Brain pericyte (primary cell): ENCODE measurements at regions not wholly inside any gene's neighbourhood (a gene's known extent, or its start where the extent isn't known, plus 50 kb on each side); places are given as distances from the start of the nearest gene placed in this dataset.
"Not testable (repeated sequence)": the region's sequence is repeated elsewhere in the genome, so short reads cannot be mapped to it uniquely, and the experiment has no call there.

ENCODE experiments used
- DNase-seq: peaks from one replicate; pipeline ENCODE4 v3.0.0-alpha.2; 2012; ENCODE audit warnings: low read depth, low spot score

GRCh38 chr5:82560561-82560960, 282.4 kb upstream of the RPS23 start:
- DNase-seq, result no peak

GRCh38 chr5:82551840-82552385, 273.8 kb upstream of the RPS23 start:
- no peak for DNase-seq

- no peak for DNase-seq
Observed at GRCh38 chr5:82551192-82551591, 273.0 kb upstream of the RPS23 start.

- DNase-seq, result no peak
Observed at GRCh38 chr5:82549263-82549662, 271.1 kb upstream of the RPS23 start.

- no peak for DNase-seq
Observed at GRCh38 chr5:82544004-82544403, 265.9 kb upstream of the RPS23 start.

- DNase-seq, result no peak
Observed at GRCh38 chr5:82540301-82540700, 262.1 kb upstream of the RPS23 start.

- DNase-seq, result no peak
Observed at GRCh38 chr5:82538339-82539034, 260.3 kb upstream of the RPS23 start.

GRCh38 chr5:82537687-82538306, 259.6 kb upstream of the RPS23 start:
- DNase-seq, result no peak

- no peak for DNase-seq
Observed at GRCh38 chr5:82534986-82535385, 256.8 kb upstream of the RPS23 start.

GRCh38 chr5:82532075-82532474, 253.9 kb upstream of the RPS23 start:
- DNase-seq, result not testable (repeated sequence)

- no peak for DNase-seq
Observed at GRCh38 chr5:82526540-82526939, 248.4 kb upstream of the RPS23 start.

GRCh38 chr5:82525626-82526025, 247.5 kb upstream of the RPS23 start:
- DNase-seq, result no peak

- no peak for DNase-seq
Observed at GRCh38 chr5:82523633-82524032, 245.5 kb upstream of the RPS23 start.

- DNase-seq, result no peak
Observed at GRCh38 chr5:82522897-82523296, 244.7 kb upstream of the RPS23 start.

GRCh38 chr5:82521431-82522051, 243.4 kb upstream of the RPS23 start:
- no peak for DNase-seq

GRCh38 chr5:82519558-82519957, 241.4 kb upstream of the RPS23 start:
- DNase-seq, result no peak

GRCh38 chr5:82517544-82518075, 239.5 kb upstream of the RPS23 start:
- no peak for DNase-seq

GRCh38 chr5:82513738-82514137, 235.6 kb upstream of the RPS23 start:
- DNase-seq, result no peak

GRCh38 chr5:82512025-82512424, 233.9 kb upstream of the RPS23 start:
- DNase-seq, result no peak

- no peak for DNase-seq
Observed at GRCh38 chr5:82511134-82511533, 233.0 kb upstream of the RPS23 start.

- DNase-seq, result no peak
Observed at GRCh38 chr5:82509762-82510161, 231.6 kb upstream of the RPS23 start.

GRCh38 chr5:82506390-82506789, 228.2 kb upstream of the RPS23 start:
- DNase-seq, result not testable (repeated sequence)
